Endothelial cell of umbilical vein (primary cell): ENCODE measurements at regions not wholly inside any gene's neighbourhood (a gene's known extent, or its start where the extent isn't known, plus 50 kb on each side); places are given as distances from the start of the nearest gene placed in this dataset.

Source experiments
- BruUV-seq: library from RNA; stranded (reverse); fragments of 400-500 nt; replicated peaks from 2 replicates; lab custom pipeline; 2021; lab: Mats Ljungman, UMichigan
- CTCF ChIA-PET: fragments of 300-600, 350-600 bp; sonication (Branson Sonifier 250); formaldehyde crosslinking; loops from one replicate; lab custom pipeline; 2021; ENCODE audit warnings: antibody characterized with exemption, inconsistent platforms; lab: Charles Lee
- POLR2A ChIA-PET: fragments of 300-600, 350-600 bp; sonication (Branson Sonifier 250); formaldehyde crosslinking; loops from one replicate; lab custom pipeline; 2021; ENCODE audit warnings: antibody characterized with exemption, inconsistent platforms; lab: Charles Lee
- DNase-seq: peaks from one replicate; pipeline ENCODE4 v3.0.0-alpha.2; 2011; ENCODE audit warnings: low read depth, low spot score
- FAIRE-seq: peaks from 2 replicates; lab custom pipeline; 2011; peaks lifted over from hg19 to GRCh38; lab: Jason Lieb, UNC
- H2AFZ ChIP-seq: 2 replicates; pipeline ENCODE4 v1.6.0; 2012; ENCODE audit warnings: low read depth, low read length, control low read depth, inconsistent platforms
- H3K27ac ChIP-seq: 2 replicates; pipeline ENCODE4 v1.5.1; 2011; ENCODE audit warnings: low read depth, mild to moderate bottlenecking, control low read depth, low read length, moderate library complexity; ENCODE audit not compliant: insufficient read depth
- H3K27me3 ChIP-seq, 2 experiments: 2 replicates each; pipeline versions ENCODE4 v1.6.0 to v1.6.1; 2011; ENCODE audit warnings: low read length in 2 of 2, mixed read lengths in 1 of 2; ENCODE audit not compliant: control insufficient read depth in 2 of 2, insufficient read depth in 2 of 2
- H3K36me3 ChIP-seq, 2 experiments: 2 replicates in 1 of 2; 3 replicates in 1 of 2; pipeline ENCODE4 v1.5.1; 2011; ENCODE audit warnings: low read length in 2 of 2, mild to moderate bottlenecking in 1 of 2, moderate library complexity in 1 of 2; ENCODE audit not compliant: control insufficient read depth in 2 of 2, insufficient read depth in 2 of 2; ENCODE audit errors: extremely low read depth in 1 of 2
- H3K4me1 ChIP-seq: 3 replicates; pipeline ENCODE4 v1.5.1; 2011; ENCODE audit warnings: mild to moderate bottlenecking, low read length; ENCODE audit not compliant: control insufficient read depth, insufficient read depth; ENCODE audit errors: extremely low read depth
- H3K4me2 ChIP-seq: 2 replicates; pipeline ENCODE4 v1.6.1; 2011; ENCODE audit warnings: low read length, control low read depth, mixed read lengths; ENCODE audit not compliant: insufficient read depth
- H3K4me3 ChIP-seq, 3 experiments: fragments of 200-600 bp in 1 of 3; sonication (generic), shearing (Covaris generic) in 1 of 3; replicated peaks in 1 of 3; 2 replicates each; pipeline ENCODE4 v1.5.1; 2011 to 2016; ENCODE audit warnings: control low read depth in 3 of 3, low read length in 3 of 3, mild to moderate bottlenecking in 2 of 3, inconsistent platforms in 1 of 3, low read depth in 1 of 3, moderate library complexity in 1 of 3; ENCODE audit not compliant: insufficient read depth in 1 of 3
- H3K79me2 ChIP-seq: 2 replicates; pipeline ENCODE4 v1.6.0; 2012; ENCODE audit warnings: low read length, inconsistent platforms; ENCODE audit not compliant: control insufficient read depth, insufficient read depth
- H3K9ac ChIP-seq: replicated peaks from 2 replicates; pipeline ENCODE3; 2011; ENCODE audit warnings: low read length, control low read depth; ENCODE audit not compliant: insufficient read depth; ENCODE audit errors: extremely low read depth
- H3K9me1 ChIP-seq: replicated peaks from 3 replicates; pipeline ENCODE4 v1.6.0; 2011; ENCODE audit warnings: mild to moderate bottlenecking, low read length; ENCODE audit not compliant: control insufficient read depth, insufficient read depth; ENCODE audit errors: extremely low read depth
- H3K9me3 ChIP-seq: replicated peaks from 2 replicates; pipeline ENCODE4 v1.5.1; 2012; ENCODE audit warnings: low read length, inconsistent platforms; ENCODE audit not compliant: control insufficient read depth, insufficient read depth
- H4K20me1 ChIP-seq: replicated peaks from 2 replicates; pipeline ENCODE3; 2011; ENCODE audit warnings: mild to moderate bottlenecking, low read length; ENCODE audit not compliant: control insufficient read depth, insufficient read depth; ENCODE audit errors: extremely low read depth
- CTCF ChIP-seq, 2 donors: IDR thresholded peaks; 1 replicate in 1 of 2; 2 replicates in 1 of 2; pipeline ENCODE4 v1.5.1; 2011; ENCODE audit warnings: low read length in 2 of 2, mild to moderate bottlenecking in 2 of 2, moderate library complexity in 2 of 2, control low read depth in 1 of 2, inconsistent platforms in 1 of 2, low read depth in 1 of 2; ENCODE audit not compliant: insufficient read depth in 1 of 2; ENCODE audit errors: extremely low read depth in 1 of 2
- EZH2 ChIP-seq: IDR thresholded peaks from 2 replicates; pipeline ENCODE4 v1.6.1; 2012; ENCODE audit warnings: borderline replicate concordance, low read depth, mild to moderate bottlenecking, moderate library complexity, low read length, inconsistent platforms; ENCODE audit not compliant: severe bottlenecking
- FOS ChIP-seq: IDR thresholded peaks from 2 replicates; pipeline ENCODE4 v1.6.1; 2011; ENCODE audit warnings: mild to moderate bottlenecking, low read length, moderate library complexity, borderline replicate concordance; ENCODE audit not compliant: insufficient read depth
- GATA2 ChIP-seq: IDR thresholded peaks from 2 replicates; pipeline ENCODE4 v1.7.0; 2011; ENCODE audit warnings: low read depth, mild to moderate bottlenecking, moderate library complexity, mixed read lengths, low read length; ENCODE audit not compliant: insufficient read length, insufficient read depth
- JUN ChIP-seq: IDR thresholded peaks from 2 replicates; pipeline ENCODE4 v1.6.1; 2011; ENCODE audit warnings: borderline replicate concordance, low read depth; ENCODE audit not compliant: insufficient read length, insufficient read depth
- MAX ChIP-seq: IDR thresholded peaks from 2 replicates; pipeline ENCODE4 v1.6.1; 2011; ENCODE audit not compliant: insufficient read depth, insufficient read length
- MYC ChIP-seq: IDR thresholded peaks from one replicate; pipeline ENCODE4 v1.6.1; 2011; ENCODE audit warnings: mild to moderate bottlenecking, low read depth, low read length
- POLR2A ChIP-seq: IDR thresholded peaks from 2 replicates; pipeline ENCODE4 v1.6.1; 2012; ENCODE audit warnings: low read depth, mild to moderate bottlenecking, control low read depth, low read length
- POLR2AphosphoS5 ChIP-seq: IDR thresholded peaks from 2 replicates; pipeline ENCODE4 v1.6.1; 2012; ENCODE audit warnings: low read depth, mild to moderate bottlenecking, control low read depth, low read length, moderate library complexity; ENCODE audit not compliant: insufficient read depth
- dilution Hi-C: fragments of 300-500 bp; cut with MboI; formaldehyde crosslinking; loops from one replicate; pipeline ENCODE4 v1.15.0; 2019; ENCODE audit warnings: low sequenced_read_pairs; ENCODE audit not compliant: extremely low pct_ligation_motif_present
- intact Hi-C: fragments of 100-400 bp; cut with micrococcal nuclease; formaldehyde crosslinking; loops from one replicate; pipeline ENCODE4 v1.10.0; 2022

- H3K4me3 ChIP-seq: no peak overlapping the region
- H4K20me1 ChIP-seq: no peaks in the 10 kb centered on the region
- no peak for TF ChIP-seq FOS
- no peak for TF ChIP-seq POLR2A
- TF ChIP-seq GATA2: no peak
- TF ChIP-seq POLR2AphosphoS5: no peak
- TF ChIP-seq CTCF (IDR thresholded peaks at IDR 0.05; ENCODE audit: extremely low read depth in 1 of 2, insufficient read depth in 1 of 2, low read depth in 1 of 2, low read length in 2 of 2): no peak
- TF ChIP-seq JUN: no peak
- no peak for TF ChIP-seq MYC
- TF ChIP-seq MAX: no peak
- TF ChIP-seq EZH2: no peak
- no peaks in the 10 kb centered on the region for H3K36me3 ChIP-seq
- no peak overlapping the region for H3K4me2 ChIP-seq
- POLR2A ChIA-PET: no interaction called here
- FAIRE-seq: no peak
- H3K27ac ChIP-seq: no peak overlapping the region
- BruUV-seq: no TSS peak
- H2AFZ ChIP-seq: no peak overlapping the region
- H3K4me1 ChIP-seq: peaks cover under 1% of the 10 kb centered on the region
- H3K9me1 ChIP-seq: no peaks in the 10 kb centered on the region
- dilution Hi-C loops (no loop called here), intact Hi-C loops (no loop called here)
- H3K9ac ChIP-seq: no peak overlapping the region
- no peak for DNase-seq
- no peaks in the 10 kb centered on the region for H3K79me2 ChIP-seq
- CTCF ChIA-PET: no interaction called here
- H3K27me3 ChIP-seq: no peaks in the 10 kb centered on the region
- no peaks in the 10 kb centered on the region for H3K9me3 ChIP-seq
Measured at GRCh38 chr2:144158096-144158495, 361.8 kb downstream of the ZEB2 start.
